ENCODE measurements at regions not wholly inside any gene's neighbourhood (a gene's known extent, or its start where the extent isn't known, plus 50 kb on each side); places are given as distances from the start of the nearest gene placed in this dataset.
A peak's percentile ranks its signal among the peaks of the same experiment; 100 is the strongest.
"Not testable (repeated sequence)": the region's sequence is repeated elsewhere in the genome, so short reads cannot be mapped to it uniquely, and the experiment has no call there.

DNA sequence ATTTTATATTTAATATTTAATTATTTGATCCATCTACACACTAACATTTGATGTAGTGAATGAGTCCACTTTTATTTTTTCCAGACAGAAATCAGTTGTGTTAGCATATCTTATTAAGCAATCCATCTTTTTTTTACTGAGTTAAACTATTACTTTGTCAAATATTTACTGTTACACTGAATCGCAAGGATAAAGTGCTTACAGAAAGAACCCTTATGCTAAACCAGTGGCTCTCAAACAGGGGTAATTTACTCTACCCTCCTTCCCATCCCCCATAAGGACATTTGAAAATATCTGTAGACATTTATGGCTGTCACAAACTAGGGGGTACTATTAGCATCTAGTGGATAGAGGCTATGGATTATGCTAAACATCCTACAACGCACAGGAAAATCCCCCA, 508.2 kb downstream of the C12orf50 start:
- DNase-seq = no peak

- DNase-seq = no peak
These were observed 510.7 kb downstream of the C12orf50 start for GRCh38 chr12:87518481-87518880.

DNA sequence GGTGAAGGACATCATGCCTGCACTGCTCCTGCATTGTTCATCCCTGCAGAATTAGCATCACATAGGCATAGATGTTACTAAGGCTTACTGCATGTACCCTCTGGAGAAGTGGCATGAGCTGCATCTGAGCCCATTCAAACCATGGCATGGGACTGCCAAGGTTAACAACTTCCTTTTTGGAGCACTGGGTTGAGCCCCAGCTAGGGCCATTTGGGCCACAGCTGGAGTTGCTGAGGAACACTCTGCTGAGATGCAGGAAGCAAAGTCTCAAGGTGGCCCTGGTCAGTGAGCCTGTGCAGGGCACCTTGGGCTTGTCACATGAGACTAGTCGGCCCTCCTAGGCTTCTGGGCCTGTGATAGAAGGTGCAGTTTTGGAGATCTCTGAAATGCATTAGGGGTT, 511.2 kb downstream of the C12orf50 start:
- no peak for DNase-seq

- DNase-seq = no peak
These were observed 515.5 kb downstream of the C12orf50 start for GRCh38 chr12:87513536-87514280.

GRCh38 chr12:87511371-87511770, 517.8 kb downstream of the C12orf50 start:
- DNase-seq = no peak

DNA sequence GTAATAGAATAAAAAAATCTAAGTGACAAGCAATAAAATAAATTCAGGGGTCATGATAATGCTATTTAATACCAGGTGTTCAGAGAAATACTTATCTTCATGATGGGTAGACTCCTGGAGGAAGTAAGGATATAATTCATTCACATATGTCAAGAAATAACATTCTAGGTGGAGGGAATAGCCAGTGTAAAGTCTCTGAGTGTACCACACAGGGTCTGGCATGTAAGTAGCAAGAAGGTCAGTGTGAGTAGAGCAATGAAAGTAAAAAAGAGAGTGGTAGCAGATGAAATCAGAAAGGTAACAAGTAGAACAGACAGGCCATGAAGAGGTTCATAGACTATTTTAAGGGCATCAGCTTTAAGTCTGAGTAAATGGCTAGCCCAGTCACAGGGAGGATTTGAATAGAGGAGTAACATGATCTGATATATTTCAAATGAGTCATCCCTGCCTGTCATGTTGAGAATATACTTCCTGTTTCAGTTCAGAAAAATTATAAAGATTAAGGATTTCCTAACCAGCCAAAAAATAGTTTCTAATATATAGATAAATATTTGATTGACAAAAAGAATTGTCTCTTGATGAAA, 519.9 kb downstream of the C12orf50 start:
- DNase-seq = no peak

DNA sequence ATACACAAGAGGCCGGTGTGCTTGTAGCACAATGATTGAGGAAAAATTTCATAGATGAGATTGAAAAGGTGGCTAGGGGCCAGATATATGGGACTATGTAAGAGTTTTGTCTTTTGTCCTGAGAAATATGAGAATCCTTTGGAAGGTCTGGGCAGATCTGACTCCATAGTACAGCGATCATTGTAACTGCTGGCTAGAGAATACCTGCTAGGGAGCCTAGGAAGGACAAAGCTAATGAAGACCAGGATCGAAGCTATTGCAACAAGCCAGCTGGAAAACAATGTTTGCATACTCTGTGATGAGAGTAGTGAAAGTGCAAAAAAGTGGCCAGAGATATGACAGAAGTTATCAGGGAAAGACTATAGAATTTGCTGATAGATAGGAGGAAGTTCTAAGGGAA, 537.6 kb downstream of the C12orf50 start:
- no peak for DNase-seq

DNA sequence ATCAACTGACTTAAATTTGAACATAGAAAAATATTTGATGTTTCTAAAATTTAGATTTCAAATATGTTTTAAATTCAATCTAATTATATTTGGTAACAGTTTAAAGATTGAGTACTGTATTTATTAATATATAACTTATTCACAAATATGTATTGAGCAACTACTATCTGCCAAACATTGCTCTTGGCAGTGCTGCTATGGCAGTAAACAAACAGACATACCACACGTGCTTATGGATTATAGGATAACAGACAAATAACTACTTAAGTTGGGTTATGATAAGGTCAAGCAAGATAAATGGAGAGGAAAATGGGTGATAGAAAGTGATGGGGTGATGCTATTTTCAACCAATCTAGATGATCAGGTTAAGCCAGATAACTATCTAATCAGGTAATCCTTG, 538.1 kb downstream of the C12orf50 start:
- no peak for DNase-seq

- no peak for DNase-seq
These were observed 559.9 kb downstream of the C12orf50 start for GRCh38 chr12:87469295-87469694.

GRCh38 chr12:87467936-87468335, 561.3 kb downstream of the C12orf50 start:
- DNase-seq = no peak

- DNase-seq = no peak
These were observed 564.6 kb downstream of the C12orf50 start for GRCh38 chr12:87464565-87464964.

DNA sequence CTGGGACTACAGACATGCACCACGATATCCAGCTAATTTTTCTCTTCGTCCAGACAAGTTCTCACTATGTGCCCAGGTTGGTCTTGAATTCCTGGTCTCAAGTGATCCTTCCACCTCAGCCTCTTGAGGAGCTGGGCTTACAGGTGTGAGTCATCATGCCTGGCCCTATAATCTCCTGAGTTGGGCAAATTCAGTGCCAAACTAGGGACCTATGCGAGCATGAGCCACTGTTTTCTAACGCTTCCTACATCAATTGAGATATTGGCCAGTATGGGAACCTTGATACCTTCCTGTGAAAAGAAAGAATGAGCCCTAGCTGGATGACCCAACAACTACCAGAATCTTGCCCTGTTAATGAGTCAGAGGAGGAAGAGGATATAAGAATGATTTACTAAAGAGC, 585.2 kb downstream of the C12orf50 start:
- DNase-seq = no peak

DNA sequence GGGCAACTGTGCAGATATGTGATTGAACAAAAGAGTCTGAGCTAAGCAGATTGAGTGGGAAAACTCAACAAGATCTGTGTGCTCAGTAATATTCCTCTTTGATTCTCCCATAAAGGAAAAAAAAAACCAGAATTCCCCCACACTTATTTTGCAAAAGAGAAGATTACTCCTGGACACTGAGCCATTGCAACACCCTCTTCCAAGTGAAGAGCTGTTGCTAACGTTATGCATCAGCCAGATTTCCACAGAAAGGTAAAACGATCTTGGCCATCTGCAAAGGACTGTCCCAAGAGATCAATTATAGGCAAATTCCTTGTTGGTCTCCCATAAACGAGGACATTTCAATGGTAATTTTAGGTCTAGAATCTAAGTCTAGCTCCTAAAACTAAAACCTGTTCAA, 587.7 kb downstream of the C12orf50 start:
- DNase-seq = no peak

- DNase-seq = no peak
These were observed 589.0 kb downstream of the C12orf50 start for GRCh38 chr12:87439990-87440827.

DNA sequence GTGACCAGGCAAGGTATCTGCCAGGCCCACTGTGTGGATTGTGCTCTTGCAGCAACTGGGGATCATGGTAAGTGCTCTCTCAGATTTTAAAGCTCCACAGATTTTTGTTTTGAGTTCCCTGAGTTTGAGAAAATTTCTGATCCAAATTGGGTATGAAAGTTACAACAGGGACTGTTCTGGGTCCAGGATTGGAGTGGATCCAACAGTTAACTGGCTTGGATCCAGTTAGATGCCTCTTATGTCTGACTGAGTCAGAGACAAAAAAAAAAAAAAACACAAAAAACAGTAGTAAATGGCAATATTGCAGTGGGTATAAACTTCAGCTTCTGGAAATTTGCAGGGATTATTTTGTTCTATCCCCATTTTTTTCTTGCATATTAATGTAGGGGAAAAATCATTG, 598.8 kb downstream of the C12orf50 start:
- DNase-seq = no peak

GRCh38 chr12:87428701-87429277, 600.4 kb downstream of the C12orf50 start:
- no peak for DNase-seq

DNA sequence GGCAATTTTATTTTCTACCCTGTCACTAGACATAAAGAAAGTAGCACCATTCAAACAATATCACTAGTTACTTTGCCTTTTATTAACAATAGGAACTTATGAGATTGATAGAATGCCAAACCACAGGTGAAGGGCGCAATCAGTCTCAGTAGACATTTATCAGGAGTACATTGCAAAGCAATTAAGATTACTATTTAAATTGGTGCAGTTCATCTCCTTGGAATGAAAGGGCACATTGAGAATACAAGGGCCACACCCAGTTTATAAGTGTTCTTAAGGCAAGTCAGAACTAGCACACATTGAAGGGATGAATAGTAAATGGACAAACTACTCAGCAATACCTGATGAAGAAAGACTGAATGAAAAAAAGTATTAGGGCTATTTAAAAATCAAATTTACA, 601.4 kb downstream of the C12orf50 start:
- no peak for DNase-seq

GRCh38 chr12:87425942-87426554, 603.2 kb downstream of the C12orf50 start:
- DNase-seq = no peak

DNA sequence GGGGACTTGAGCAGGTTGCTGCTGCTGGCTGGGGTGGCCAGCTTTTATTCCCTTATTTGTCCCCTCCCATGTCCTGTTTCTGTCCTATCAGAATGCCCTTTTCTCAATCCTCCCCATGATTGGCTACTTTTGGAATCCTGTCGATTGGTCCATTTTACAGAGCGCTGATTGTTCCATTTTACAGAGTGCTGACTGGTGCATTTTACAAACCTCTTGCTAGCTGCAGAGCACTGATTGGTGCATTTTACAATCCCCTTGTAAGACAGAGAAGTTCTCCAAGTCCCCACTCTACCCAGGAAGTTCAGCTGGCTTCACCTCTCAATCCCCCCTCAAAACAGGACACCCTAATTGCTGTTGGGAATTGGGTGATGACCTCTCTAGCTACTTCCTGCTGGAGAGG, 608.0 kb downstream of the C12orf50 start:
- DNase-seq = not testable (repeated sequence)

GRCh38 chr12:87413784-87414183, 615.4 kb downstream of the C12orf50 start:
- peak; percentile 37 for DNase-seq

DNA sequence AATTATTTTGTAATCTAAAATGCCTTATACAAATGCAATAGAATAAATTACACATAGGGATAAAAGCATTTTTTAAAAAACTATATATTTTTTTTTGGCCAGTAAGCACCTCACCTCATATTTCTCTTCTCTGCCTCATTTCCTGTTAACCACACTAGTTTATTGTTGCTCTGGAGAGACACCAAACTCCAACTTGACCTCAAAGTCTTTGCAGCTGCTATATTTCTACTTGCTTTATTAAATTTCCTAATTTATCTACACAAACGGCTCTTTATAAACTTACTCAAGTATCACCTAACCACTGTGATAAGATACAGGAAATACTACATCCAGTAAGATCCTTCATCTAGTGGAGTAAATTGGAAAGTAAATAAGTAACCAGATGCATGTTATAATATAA, 622.3 kb downstream of the C12orf50 start:
- DNase-seq = no peak

DNA sequence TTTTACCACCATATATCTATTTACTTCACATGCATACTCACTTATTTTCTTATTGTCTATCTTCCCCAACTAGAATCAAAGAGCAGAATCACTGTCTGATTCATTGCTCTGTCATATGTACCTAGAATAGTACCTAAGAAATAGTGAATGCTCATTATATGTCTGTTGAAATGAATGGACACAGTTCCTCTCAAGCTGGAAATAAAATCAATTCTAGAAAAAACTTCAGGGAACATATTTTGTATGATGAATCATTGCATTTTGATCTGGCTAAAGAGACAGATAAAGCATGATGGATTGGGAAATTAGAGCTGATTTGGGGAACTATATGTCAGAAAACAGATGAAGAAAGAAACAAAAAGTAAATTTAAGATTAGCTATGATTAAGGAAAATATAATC, 623.3 kb downstream of the C12orf50 start:
- DNase-seq = no peak

DNA sequence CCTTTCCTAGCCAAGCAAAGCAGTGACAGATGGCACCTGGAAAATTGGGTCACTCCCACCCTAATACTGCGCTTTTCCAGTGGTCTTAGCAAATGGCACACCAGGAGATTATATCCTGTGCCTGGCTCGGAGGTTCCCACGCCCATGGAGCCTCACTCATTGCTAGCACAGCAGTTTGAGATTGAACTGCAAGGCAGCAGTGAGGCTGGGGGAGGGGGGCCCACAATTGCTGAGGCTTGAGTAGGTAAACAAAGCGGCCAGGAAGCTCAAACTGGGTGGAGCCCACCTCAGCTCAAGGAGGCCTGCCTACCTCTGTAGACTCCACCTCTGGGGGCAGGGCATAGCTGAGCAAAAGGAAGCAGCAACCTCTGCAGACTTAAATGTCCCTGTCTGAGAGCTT, 635.0 kb downstream of the C12orf50 start:
- not testable (repeated sequence) for DNase-seq
